ENCODE measurements at regions not wholly inside any gene's neighbourhood (a gene's known extent, or its start where the extent isn't known, plus 50 kb on each side); places are given as distances from the start of the nearest gene placed in this dataset.

DNA sequence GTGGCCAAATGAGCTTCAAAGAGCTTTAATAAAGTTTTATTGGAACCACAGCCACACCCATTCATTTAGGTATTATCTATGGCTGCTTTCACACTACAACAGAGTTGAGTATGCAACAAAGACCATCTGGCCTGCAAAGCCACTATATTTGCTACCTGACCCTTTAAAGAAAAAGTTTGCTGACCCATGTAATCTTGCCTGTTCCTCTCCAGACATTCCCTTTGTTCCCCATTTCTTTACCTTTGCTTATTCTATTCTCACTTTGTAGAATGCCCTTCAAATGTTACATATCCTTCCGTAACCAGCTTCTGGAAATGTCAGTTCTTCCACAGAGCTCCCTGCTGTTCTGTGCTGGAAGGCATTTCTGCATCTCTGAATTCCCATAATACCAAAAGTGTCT is 320.2 kb downstream of the TLE1 start:
- H3K79me1 ChIP-seq (ENCODE audit: low read depth, low read length), result no peaks in the 10 kb centered on the region
- no peak overlapping the region for H2BK15ac ChIP-seq (ENCODE audit: low read length)
- H3K4me2 ChIP-seq (ENCODE audit: insufficient read depth in 1 of 2, low read depth in 2 of 2, low read length in 2 of 2), result no peak overlapping the region
- no peak overlapping the region for H2BK12ac ChIP-seq (ENCODE audit: low read depth, low read length)
- H3K18ac ChIP-seq (ENCODE audit: extremely low read depth, low read length), result no peak overlapping the region
- peaks cover 0 to 6% (median 3%) of the 10 kb centered on the region in 4 experiments; a peak in 2 of 7 replicates for H3K4me1 ChIP-seq (replicated peaks in 1 of 4; ENCODE audit: control insufficient read depth in 3 of 4, insufficient read depth in 4 of 4, low read length in 3 of 4)
- no peak overlapping the region for H2BK5ac ChIP-seq (ENCODE audit: low read depth, low read length)
- no peaks in the 10 kb centered on the region for H3K9me3 ChIP-seq (ENCODE audit: insufficient read depth in 2 of 2, low read depth in 1 of 2, low read length in 1 of 2)
- H3K36me3 ChIP-seq (ENCODE audit: control insufficient read depth in 2 of 4, insufficient read depth in 4 of 4, low read length in 3 of 4), result no peaks in the 10 kb centered on the region; a peak in 1 of 8 replicates
- H3K9ac ChIP-seq (replicated peaks in 1 of 4; ENCODE audit: extremely low read depth in 1 of 4, low read depth in 3 of 4, low read length in 3 of 4), result no peak overlapping the region
- H2BK120ac ChIP-seq (replicated peaks; ENCODE audit: low read depth, low read length), result no peak overlapping the region
- no peaks in the 10 kb centered on the region for H3K79me2 ChIP-seq (ENCODE audit: control insufficient read depth in 1 of 2, insufficient read depth in 2 of 2, low read length in 2 of 2)
- H3K27ac ChIP-seq (ENCODE audit: low read depth, low read length), result no peak overlapping the region
- H3K23me2 ChIP-seq (ENCODE audit: low read depth, low read length), result no peaks in the 10 kb centered on the region
- no peak overlapping the region for H2BK20ac ChIP-seq (ENCODE audit: low read length)
- H3K23ac ChIP-seq (ENCODE audit: insufficient read length), result no peak overlapping the region
- no peak overlapping the region for H3K56ac ChIP-seq (replicated peaks; ENCODE audit: insufficient read length, low read depth, low read length)
- POLR2A ChIA-PET (ENCODE audit: partially characterized antibody), result no interaction called here
- no peak overlapping the region for H2AFZ ChIP-seq (ENCODE audit: low read length)
- H3K4me3 ChIP-seq (ENCODE audit: extremely low read depth in 1 of 4, insufficient read depth in 2 of 4, low read depth in 3 of 4, low read length in 4 of 4), result no peak overlapping the region
- no peaks in the 10 kb centered on the region; a peak in 1 of 7 replicates for H3K27me3 ChIP-seq (replicated peaks in 1 of 4; ENCODE audit: control insufficient read depth in 3 of 4, extremely low read depth in 1 of 4, insufficient read depth in 3 of 4, low read length in 3 of 4)
- H4K8ac ChIP-seq (ENCODE audit: extremely low read depth, insufficient read depth, low read length), result no peak overlapping the region
- CTCF ChIA-PET (ENCODE audit: partially characterized antibody), result interaction anchor here (0.7 to 0.9 kb wide), 2 partner anchors 10 to 252 kb away, joined by 3 read pairs; no protein-coding TSS in a partner anchor
- no peak overlapping the region for H2AK5ac ChIP-seq (ENCODE audit: low read depth, low read length)
- H4K20me1 ChIP-seq (replicated peaks in 1 of 2; ENCODE audit: control insufficient read depth in 1 of 2, insufficient read depth in 2 of 2, low read length in 2 of 2), result no peaks in the 10 kb centered on the region
- 94% methylated on average over 1 of the region's 1 CpG; no CpG with 5 or more reads in 1 of the 2 experiments for WGBS, 2 experiments (ENCODE audit: extremely low coverage in 1 of 2, insufficient coverage in 1 of 2, insufficient read length in 1 of 2, insufficient replicate concordance in 2 of 2, low coverage in 1 of 2, low lambda C conversion rate in 2 of 2, missing lambda C conversion rate in 1 of 2)
- no peak overlapping the region for H3K4ac ChIP-seq (replicated peaks; ENCODE audit: insufficient read length, low read depth, low read length)
- no peak overlapping the region for H3K14ac ChIP-seq (ENCODE audit: insufficient read length)
- no peak overlapping the region for H4K5ac ChIP-seq (ENCODE audit: insufficient read length, low read depth, low read length)
- DNase-seq (ENCODE audit: low read depth in 1 of 2, low spot score in 2 of 2), result no peak
- no peak for FAIRE-seq
- no peak overlapping the region for H4K91ac ChIP-seq (replicated peaks; ENCODE audit: insufficient read length, low read length)
- TF ChIP-seq CHD1 (IDR thresholded peaks at IDR 0.05; ENCODE audit: low read depth, low read length) (no peak), CHD2 (IDR thresholded peaks at IDR 0.05; ENCODE audit: low read length) (no peak)
